HEK293 (cell line): ENCODE measurements at regions not wholly inside any gene's neighbourhood (a gene's known extent, or its start where the extent isn't known, plus 50 kb on each side); places are given as distances from the start of the nearest gene placed in this dataset.

Experiments
- CTCF ChIA-PET: fragments of 350-600 bp; formaldehyde crosslinking; extraction: SDS; loops from one replicate; lab custom pipeline; 2021; ENCODE audit warnings: antibody characterized with exemption; lab: Yijun Ruan, JAX
- POLR2A ChIA-PET: fragments of 300-600 bp; formaldehyde crosslinking; extraction: SDS; loops from one replicate; lab custom pipeline; 2020; ENCODE audit warnings: antibody characterized with exemption, inconsistent platforms; lab: Yijun Ruan, JAX
- H3K27ac ChIP-seq: fragments of 200-500 bp; sonication (Bioruptor generic); 2 replicates; pipeline ENCODE4 v1.5.1; 2014; ENCODE audit warnings: low read depth, low read length, control low read depth, inconsistent platforms; ENCODE audit errors: extremely low read depth
- H3K36me3 ChIP-seq, 2 experiments: fragments of 200-500 bp in 1 of 2; sonication (Bioruptor generic) in 1 of 2; 1 replicate in 1 of 2; 2 replicates in 1 of 2; pipeline ENCODE4 v1.5.1; 2014 to 2017; ENCODE audit warnings: inconsistent platforms in 2 of 2, low read length in 2 of 2; ENCODE audit not compliant: control insufficient read depth in 2 of 2, insufficient read depth in 1 of 2
- H3K4me1 ChIP-seq: fragments of 200-500 bp; sonication (Bioruptor generic); 2 replicates; pipeline ENCODE4 v1.5.1; 2014; ENCODE audit warnings: mild to moderate bottlenecking, low read length, inconsistent platforms; ENCODE audit not compliant: control insufficient read depth, insufficient read depth
- H3K4me3 ChIP-seq: 2 replicates; pipeline ENCODE4 v1.5.1; 2011; ENCODE audit warnings: low read depth, mild to moderate bottlenecking, control low read depth, low read length, moderate library complexity
- H3K9me3 ChIP-seq: fragments of 200-500 bp; sonication (Bioruptor generic); 2 replicates; pipeline ENCODE4 v1.5.1; 2014; ENCODE audit warnings: low read depth, low read length, inconsistent platforms; ENCODE audit not compliant: control insufficient read depth, insufficient read depth
- HOXD13 ChIP-seq: sonication (generic); formaldehyde crosslinking; IDR thresholded peaks from 2 replicates; pipeline ENCODE4 v1.8.0; 2022; ENCODE audit warnings: missing genetic modification reagents, borderline replicate concordance
- OSR2 ChIP-seq: fragments of 450-650 bp; formaldehyde crosslinking; IDR thresholded peaks from 2 replicates; pipeline ENCODE4 v1.5.1; 2016; ENCODE audit warnings: missing biosample characterization, missing genetic modification characterization
- SP3 ChIP-seq: fragments of 450-650 bp; formaldehyde crosslinking; IDR thresholded peaks from 2 replicates; pipeline ENCODE4 v1.5.1; 2016; ENCODE audit warnings: missing biosample characterization, missing genetic modification characterization
- YY1 ChIP-seq: fragments of 450-650 bp; formaldehyde crosslinking; IDR thresholded peaks from 2 replicates; pipeline ENCODE4 v1.5.1; 2018; ENCODE audit warnings: missing biosample characterization, missing genetic modification characterization
- ZBTB17 ChIP-seq: fragments of 450-650 bp; formaldehyde crosslinking; IDR thresholded peaks from 2 replicates; pipeline ENCODE4 v1.5.1; 2016; ENCODE audit warnings: missing biosample characterization, missing genetic modification characterization
- ZEB2 ChIP-seq: fragments of 450-650 bp; formaldehyde crosslinking; IDR thresholded peaks from 2 replicates; pipeline ENCODE4 v1.5.1; 2016; ENCODE audit warnings: missing biosample characterization, missing genetic modification characterization
- ZNF148 ChIP-seq: fragments of 450-650 bp; formaldehyde crosslinking; IDR thresholded peaks from 2 replicates; pipeline ENCODE4 v1.5.0; 2017; ENCODE audit warnings: missing biosample characterization, missing genetic modification characterization, borderline replicate concordance
- ZNF350 ChIP-seq: fragments of 450-650 bp; formaldehyde crosslinking; IDR thresholded peaks from 2 replicates; pipeline ENCODE4 v1.5.0; 2017; ENCODE audit warnings: missing biosample characterization, mild to moderate bottlenecking, missing genetic modification characterization
- ZNF433 ChIP-seq: fragments of 450-650 bp; formaldehyde crosslinking; IDR thresholded peaks from 2 replicates; pipeline ENCODE4 v1.5.1; 2016; ENCODE audit warnings: missing biosample characterization, missing genetic modification characterization, low read depth
- ZNF449 ChIP-seq: fragments of 450-650 bp; formaldehyde crosslinking; IDR thresholded peaks from 2 replicates; pipeline ENCODE4 v1.5.1; 2017; ENCODE audit warnings: missing biosample characterization, mild to moderate bottlenecking, missing genetic modification characterization, moderate library complexity
- ZNF518A ChIP-seq: fragments of 450-650 bp; formaldehyde crosslinking; conservative IDR thresholded peaks from 2 replicates; pipeline ENCODE4 v1.5.1; 2016; ENCODE audit warnings: low read depth, missing biosample characterization, missing genetic modification characterization
- ZNF544 ChIP-seq: fragments of 450-650 bp; formaldehyde crosslinking; IDR thresholded peaks from 2 replicates; pipeline ENCODE4 v1.5.0; 2017; ENCODE audit warnings: missing biosample characterization, missing genetic modification characterization
- ZNF555 ChIP-seq: fragments of 450-650 bp; formaldehyde crosslinking; conservative IDR thresholded peaks from 2 replicates; pipeline ENCODE4 v1.5.1; 2017; ENCODE audit warnings: missing biosample characterization, mild to moderate bottlenecking, missing genetic modification characterization, inconsistent platforms
- ZNF558 ChIP-seq: fragments of 450-650 bp; formaldehyde crosslinking; IDR thresholded peaks from 2 replicates; pipeline ENCODE4 v1.5.1; 2016; ENCODE audit warnings: missing biosample characterization, missing genetic modification characterization

GRCh38 chr7:50149369-50149768, 56.3 kb upstream of the ZPBP start:
- ChIA-PET POLR2A (no interaction called here), CTCF (no interaction called here)
- Histone ChIP-seq H3K36me3 (no peaks in the 10 kb centered on the region), H3K4me1 (no peaks in the 10 kb centered on the region), H3K27ac (no peak overlapping the region), H3K4me3 (no peak overlapping the region), H3K9me3 (no peaks in the 10 kb centered on the region)
- TF ChIP-seq YY1 (tag by site-specific recombination), result no peak
- TF ChIP-seq ZBTB17 (tag by site-specific recombination), result no peak
- TF ChIP-seq OSR2 (tag by site-specific recombination), result no peak
- no peak for TF ChIP-seq ZNF350
- no peak for TF ChIP-seq ZNF449 (tag by site-specific recombination)
- no peak for TF ChIP-seq ZNF148 (tag by site-specific recombination)
- TF ChIP-seq ZNF555 (tag by site-specific recombination), result no peak

- no peak overlapping the region for H3K4me3 ChIP-seq
- TF ChIP-seq HOXD13 (CRISPR knock-in tag) (no peak), ZNF558 (no peak), ZNF544 (tag by site-specific recombination) (no peak), SP3 (tag by site-specific recombination) (no peak), ZEB2 (tag by site-specific recombination) (no peak), ZNF433 (tag by site-specific recombination) (no peak), ZNF518A (tag by site-specific recombination) (no peak)
- H3K9me3 ChIP-seq, result no peaks in the 10 kb centered on the region
- H3K4me1 ChIP-seq, result no peaks in the 10 kb centered on the region
- no peaks in the 10 kb centered on the region for H3K36me3 ChIP-seq
- H3K27ac ChIP-seq, result no peak overlapping the region
- CTCF ChIA-PET, result interaction anchor here (0.6 to 0.7 kb wide), 2 partner anchors 67 to 216 kb away, joined by 3 to 4 read pairs; no protein-coding TSS in a partner anchor
- POLR2A ChIA-PET, result no interaction called here
Measured at GRCh38 chr7:50147951-50148808, 55.1 kb upstream of the ZPBP start.
